ENCODE measurements at regions not wholly inside any gene's neighbourhood (a gene's known extent, or its start where the extent isn't known, plus 50 kb on each side); places are given as distances from the start of the nearest gene placed in this dataset.
"Not testable (repeated sequence)": the region's sequence is repeated elsewhere in the genome, so short reads cannot be mapped to it uniquely, and the experiment has no call there.

DNA sequence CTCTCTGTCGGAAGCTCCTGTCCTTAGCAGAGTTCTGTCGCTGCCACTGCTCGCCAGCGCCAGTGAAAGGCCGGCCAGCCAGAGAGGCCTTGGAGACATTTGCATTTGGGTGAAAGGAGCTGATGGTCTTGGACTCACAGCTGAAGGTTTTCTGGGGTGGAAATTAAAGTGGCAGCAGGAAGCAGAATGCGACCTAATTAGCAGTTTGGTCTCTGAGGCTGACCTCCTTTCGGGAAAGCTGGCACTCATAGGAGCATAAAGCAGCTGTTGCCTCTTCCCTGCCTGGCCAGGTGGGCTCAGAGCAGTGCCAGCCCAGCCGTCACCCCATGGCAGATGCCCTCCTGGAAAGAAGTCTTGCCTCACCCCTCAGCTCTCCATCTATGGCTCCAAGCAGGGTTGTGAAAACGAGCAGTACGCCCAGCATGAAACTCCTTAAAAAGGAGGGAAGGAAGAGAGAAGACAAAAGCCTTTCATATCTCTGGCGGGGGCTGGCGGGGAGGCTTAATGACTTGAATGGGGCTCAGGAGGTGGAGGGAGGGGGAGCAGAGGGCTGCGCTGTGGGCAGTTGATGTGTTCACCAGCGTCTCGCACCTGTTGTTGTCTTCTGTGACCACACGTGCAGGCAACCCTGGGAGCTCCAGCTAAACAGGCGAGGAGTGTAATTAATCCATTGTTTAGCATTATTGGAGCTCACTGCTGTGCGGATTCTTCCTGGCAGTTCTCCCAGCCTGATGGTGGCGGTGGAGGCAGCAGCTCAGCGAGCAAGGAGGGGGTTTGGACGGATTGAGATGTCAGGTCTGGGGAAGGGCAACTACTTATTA, 264.0 kb downstream of the MID1IP1 start:
- H3K4me1 ChIP-seq: no peaks in the 10 kb centered on the region
- H3K27ac ChIP-seq: no peak overlapping the region
- TF ChIP-seq, protein P1, sequence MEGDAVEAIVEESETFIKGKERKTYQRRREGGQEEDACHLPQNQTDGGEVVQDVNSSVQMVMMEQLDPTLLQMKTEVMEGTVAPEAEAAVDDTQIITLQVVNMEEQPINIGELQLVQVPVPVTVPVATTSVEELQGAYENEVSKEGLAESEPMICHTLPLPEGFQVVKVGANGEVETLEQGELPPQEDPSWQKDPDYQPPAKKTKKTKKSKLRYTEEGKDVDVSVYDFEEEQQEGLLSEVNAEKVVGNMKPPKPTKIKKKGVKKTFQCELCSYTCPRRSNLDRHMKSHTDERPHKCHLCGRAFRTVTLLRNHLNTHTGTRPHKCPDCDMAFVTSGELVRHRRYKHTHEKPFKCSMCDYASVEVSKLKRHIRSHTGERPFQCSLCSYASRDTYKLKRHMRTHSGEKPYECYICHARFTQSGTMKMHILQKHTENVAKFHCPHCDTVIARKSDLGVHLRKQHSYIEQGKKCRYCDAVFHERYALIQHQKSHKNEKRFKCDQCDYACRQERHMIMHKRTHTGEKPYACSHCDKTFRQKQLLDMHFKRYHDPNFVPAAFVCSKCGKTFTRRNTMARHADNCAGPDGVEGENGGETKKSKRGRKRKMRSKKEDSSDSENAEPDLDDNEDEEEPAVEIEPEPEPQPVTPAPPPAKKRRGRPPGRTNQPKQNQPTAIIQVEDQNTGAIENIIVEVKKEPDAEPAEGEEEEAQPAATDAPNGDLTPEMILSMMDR (IDR thresholded peaks at IDR 0.05): no peak
- no peaks in the 10 kb centered on the region for H3K36me3 ChIP-seq
- peaks cover 0 to 11% of the 10 kb centered on the region in 2 donors for H3K9me3 ChIP-seq
- no peaks in the 10 kb centered on the region for H3K27me3 ChIP-seq
- H3K4me3 ChIP-seq: no peak overlapping the region
- DNase-seq (ENCODE audit: low spot score): no peak

DNA sequence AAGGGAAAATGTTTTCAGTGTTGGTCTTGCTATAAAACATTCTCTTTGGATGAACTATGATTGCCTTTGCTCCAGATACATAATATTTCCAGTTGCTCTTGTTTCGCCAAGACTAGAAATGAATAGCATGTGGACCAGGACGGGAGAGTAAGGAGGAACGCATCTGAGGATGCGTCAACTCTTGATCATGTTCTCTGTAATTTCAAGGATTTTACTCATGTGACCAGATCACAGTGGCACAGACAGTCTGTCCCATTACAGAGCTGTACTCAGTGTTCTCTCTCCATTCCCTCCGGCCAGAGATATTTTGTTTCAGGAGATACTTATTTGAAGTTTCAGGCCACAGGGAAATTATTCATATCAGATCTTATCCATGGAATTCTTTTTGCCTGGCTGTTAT, 266.6 kb downstream of the MID1IP1 start:
- Histone ChIP-seq H3K4me3 (no peak overlapping the region), H3K4me1 (no peaks in the 10 kb centered on the region), H3K36me3 (no peaks in the 10 kb centered on the region), H3K27me3 (no peaks in the 10 kb centered on the region), H3K9me3 (no peaks in the 10 kb centered on the region), H3K27ac (no peak overlapping the region)
- no peak for DNase-seq (ENCODE audit: low spot score)
- TF ChIP-seq, protein P1 (IDR thresholded peaks at IDR 0.05): no peak

- H3K4me3 ChIP-seq: not testable (repeated sequence)
Measured at GRCh38 chrX:39068634-39069033, 267.4 kb downstream of the MID1IP1 start.

GRCh38 chrX:39070009-39070408, 268.8 kb downstream of the MID1IP1 start:
- H3K27ac ChIP-seq: no peak overlapping the region
- TF ChIP-seq, protein P1 (IDR thresholded peaks at IDR 0.05): no peak
- H3K9me3 ChIP-seq: no peaks in the 10 kb centered on the region
- no peak for DNase-seq (ENCODE audit: low spot score)
- H3K4me1 ChIP-seq: no peaks in the 10 kb centered on the region
- no peaks in the 10 kb centered on the region for H3K36me3 ChIP-seq
- H3K27me3 ChIP-seq: no peaks in the 10 kb centered on the region
- no peak overlapping the region for H3K4me3 ChIP-seq

More at GRCh38 chrX:39068634-39069033, 267.4 kb downstream of the MID1IP1 start:
- H3K36me3 ChIP-seq; H3K4me1 ChIP-seq; DNase-seq (ENCODE audit: low spot score); H3K9me3 ChIP-seq; H3K27ac ChIP-seq; H3K27me3 ChIP-seq: not testable (repeated sequence)

- Histone ChIP-seq H3K9me3 (peaks cover 0 to 5% of the 10 kb centered on the region in 2 donors), H3K27me3 (no peaks in the 10 kb centered on the region), H3K27ac (no peak overlapping the region), H3K36me3 (no peaks in the 10 kb centered on the region), H3K4me3 (no peak overlapping the region), H3K4me1 (no peaks in the 10 kb centered on the region)
- TF ChIP-seq, protein P1 (IDR thresholded peaks at IDR 0.05): no peak
- DNase-seq (ENCODE audit: low spot score): no peak
Measured at GRCh38 chrX:39073131-39073530, 271.9 kb downstream of the MID1IP1 start.

DNA sequence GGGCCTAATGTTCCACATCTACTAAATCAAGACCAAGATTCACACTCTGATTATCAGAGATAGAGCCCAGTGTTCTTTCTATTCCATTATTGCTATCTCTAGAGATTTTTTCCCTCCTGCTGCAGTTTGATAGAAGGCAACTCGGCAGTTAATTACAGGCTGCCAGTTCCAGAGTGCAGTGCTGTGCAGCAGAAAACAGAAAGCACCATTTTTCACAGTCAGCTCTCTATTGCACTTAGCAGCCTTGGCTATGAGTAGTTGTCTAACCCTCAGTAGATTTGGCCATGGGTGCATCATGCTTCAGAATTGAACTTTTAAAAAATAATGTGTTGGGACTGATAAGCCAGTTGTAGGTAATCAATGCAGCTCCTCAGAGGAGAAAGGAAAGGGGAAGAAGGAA, 295.3 kb downstream of the MID1IP1 start:
- Histone ChIP-seq H3K4me1 (no peaks in the 10 kb centered on the region), H3K27ac (no peak overlapping the region), H3K36me3 (no peaks in the 10 kb centered on the region), H3K9me3 (no peaks in the 10 kb centered on the region), H3K27me3 (no peaks in the 10 kb centered on the region), H3K4me3 (no peak overlapping the region)
- TF ChIP-seq, protein P1 (IDR thresholded peaks at IDR 0.05): no peak
- DNase-seq (ENCODE audit: low spot score): no peak

All from right atrium auricular region (tissue), 2 donors.